Uterus (tissue), 3 donors: ENCODE measurements at regions not wholly inside any gene's neighbourhood (a gene's known extent, or its start where the extent isn't known, plus 50 kb on each side); places are given as distances from the start of the nearest gene placed in this dataset.

Experiments used
- DNase-seq, 2 donors: peaks; one replicate each; pipeline ENCODE4 v3.0.0-alpha.2; 2019 to 2020
- H3K27ac ChIP-seq, 2 donors: fragments of 200-600 bp; sonication (generic); 1 replicate in 1 of 2; 2 replicates in 1 of 2; pipeline ENCODE4 v1.5.1; 2016 to 2018
- H3K27me3 ChIP-seq, 2 donors: fragments of 200-600 bp; sonication (generic); one replicate each; pipeline ENCODE4 v1.5.1; 2018 to 2019; ENCODE audit warnings: control low read depth in 1 of 2
- H3K36me3 ChIP-seq, 2 donors: fragments of 200-600 bp; sonication (generic); one replicate each; pipeline ENCODE4 v1.5.1; 2019; ENCODE audit warnings: control low read depth in 1 of 2
- H3K4me1 ChIP-seq, 2 donors: fragments of 200-600 bp; sonication (generic); one replicate each; pipeline ENCODE4 v1.5.1; 2018 to 2019; ENCODE audit warnings: control low read depth in 1 of 2
- H3K4me3 ChIP-seq, 2 donors: fragments of 200-600 bp; sonication (generic); 1 replicate in 1 of 2; 2 replicates in 1 of 2; pipeline ENCODE4 v1.5.1; 2018 to 2019; ENCODE audit warnings: mild to moderate bottlenecking in 1 of 2
- H3K9me3 ChIP-seq, 2 donors: fragments of 200-600 bp; sonication (generic); one replicate each; pipeline ENCODE4 v1.5.1; 2019; ENCODE audit warnings: control low read depth in 1 of 2
- POLR2A ChIP-seq, 2 donors: fragments of 450-650 bp; IDR thresholded peaks; one replicate each; pipeline ENCODE4 v1.6.1; 2016; ENCODE audit warnings: antibody characterized with exemption in 2 of 2, mild to moderate bottlenecking in 1 of 2, moderate library complexity in 1 of 2
- intact Hi-C: fragments of 100-400 bp; cut with DNase I; formaldehyde crosslinking; loops from one replicate; pipeline ENCODE4 v1.15.1; 2023; ENCODE audit warnings: low total_unique reads
- TF ChIP-seq, protein P1 (sequence below), 4 experiments: fragments of 200-600 bp in 2 of 4; fragments of 450-650 bp in 2 of 4; sonication (generic) in 2 of 4; IDR thresholded peaks; one replicate each; pipeline ENCODE4 v1.5.1; 2016 to 2019; ENCODE audit warnings: antibody characterized with exemption in 4 of 4, mild to moderate bottlenecking in 2 of 4, moderate library complexity in 1 of 4
- donor health status: DM: yes; HTN: yes; CAD: no.

DNA sequence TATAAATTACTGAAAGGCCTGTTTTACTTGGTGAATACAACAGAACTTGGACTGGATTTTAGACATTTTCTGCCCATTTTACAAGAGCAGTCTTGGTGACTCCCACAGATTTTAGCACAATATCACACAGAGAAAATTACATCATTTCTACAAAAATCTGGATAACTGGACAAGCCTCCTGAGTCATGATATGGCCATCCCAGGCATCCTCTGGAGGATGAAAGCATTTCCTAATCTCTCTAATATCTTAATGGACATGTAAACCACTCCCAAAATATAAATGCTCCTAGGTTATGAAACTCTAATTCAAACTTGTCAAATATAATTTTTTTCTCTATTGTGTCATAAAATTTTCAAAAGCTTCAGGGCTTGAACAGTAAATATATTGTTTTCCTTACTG is 1170.8 kb upstream of the PCDH7 start:
- no peak overlapping the region for H3K4me3 ChIP-seq
- intact Hi-C loops = no loop called here
- no peaks in the 10 kb centered on the region for H3K36me3 ChIP-seq
- no peak for DNase-seq
- no peak for TF ChIP-seq POLR2A (IDR thresholded peaks at IDR 0.05)
- TF ChIP-seq, protein P1, sequence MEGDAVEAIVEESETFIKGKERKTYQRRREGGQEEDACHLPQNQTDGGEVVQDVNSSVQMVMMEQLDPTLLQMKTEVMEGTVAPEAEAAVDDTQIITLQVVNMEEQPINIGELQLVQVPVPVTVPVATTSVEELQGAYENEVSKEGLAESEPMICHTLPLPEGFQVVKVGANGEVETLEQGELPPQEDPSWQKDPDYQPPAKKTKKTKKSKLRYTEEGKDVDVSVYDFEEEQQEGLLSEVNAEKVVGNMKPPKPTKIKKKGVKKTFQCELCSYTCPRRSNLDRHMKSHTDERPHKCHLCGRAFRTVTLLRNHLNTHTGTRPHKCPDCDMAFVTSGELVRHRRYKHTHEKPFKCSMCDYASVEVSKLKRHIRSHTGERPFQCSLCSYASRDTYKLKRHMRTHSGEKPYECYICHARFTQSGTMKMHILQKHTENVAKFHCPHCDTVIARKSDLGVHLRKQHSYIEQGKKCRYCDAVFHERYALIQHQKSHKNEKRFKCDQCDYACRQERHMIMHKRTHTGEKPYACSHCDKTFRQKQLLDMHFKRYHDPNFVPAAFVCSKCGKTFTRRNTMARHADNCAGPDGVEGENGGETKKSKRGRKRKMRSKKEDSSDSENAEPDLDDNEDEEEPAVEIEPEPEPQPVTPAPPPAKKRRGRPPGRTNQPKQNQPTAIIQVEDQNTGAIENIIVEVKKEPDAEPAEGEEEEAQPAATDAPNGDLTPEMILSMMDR (IDR thresholded peaks at IDR 0.05) = no peak
- no peaks in the 10 kb centered on the region for H3K9me3 ChIP-seq
- no peaks in the 10 kb centered on the region for H3K27me3 ChIP-seq
- no peaks in the 10 kb centered on the region for H3K4me1 ChIP-seq
- no peak overlapping the region for H3K27ac ChIP-seq

DNA sequence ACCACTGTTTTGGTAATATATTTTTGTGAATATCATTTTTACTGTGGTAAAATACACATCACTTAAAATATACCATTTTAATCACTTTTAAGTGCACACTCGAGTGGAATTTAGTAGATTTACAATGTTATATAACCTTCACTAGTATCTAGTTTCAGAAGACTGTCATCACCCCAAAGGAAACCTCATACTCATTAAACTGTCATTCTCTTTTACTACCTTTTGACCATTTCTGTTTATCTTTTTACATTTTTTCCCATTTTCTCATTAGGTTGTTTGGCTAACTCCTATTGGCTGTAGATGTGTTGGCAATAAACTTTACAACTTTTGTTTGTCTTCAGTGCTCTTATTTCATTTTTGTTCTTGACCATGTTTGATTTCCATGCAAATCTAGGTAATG is 1168.3 kb upstream of the PCDH7 start:
- no peaks in the 10 kb centered on the region for H3K36me3 ChIP-seq
- no peaks in the 10 kb centered on the region for H3K4me1 ChIP-seq
- intact Hi-C loops = no loop called here
- TF ChIP-seq, protein P1 (IDR thresholded peaks at IDR 0.05) = no peak
- TF ChIP-seq POLR2A (IDR thresholded peaks at IDR 0.05) = no peak
- no peaks in the 10 kb centered on the region for H3K27me3 ChIP-seq
- H3K9me3 ChIP-seq = no peaks in the 10 kb centered on the region
- no peak overlapping the region for H3K27ac ChIP-seq
- no peak overlapping the region for H3K4me3 ChIP-seq
- DNase-seq = no peak

DNA sequence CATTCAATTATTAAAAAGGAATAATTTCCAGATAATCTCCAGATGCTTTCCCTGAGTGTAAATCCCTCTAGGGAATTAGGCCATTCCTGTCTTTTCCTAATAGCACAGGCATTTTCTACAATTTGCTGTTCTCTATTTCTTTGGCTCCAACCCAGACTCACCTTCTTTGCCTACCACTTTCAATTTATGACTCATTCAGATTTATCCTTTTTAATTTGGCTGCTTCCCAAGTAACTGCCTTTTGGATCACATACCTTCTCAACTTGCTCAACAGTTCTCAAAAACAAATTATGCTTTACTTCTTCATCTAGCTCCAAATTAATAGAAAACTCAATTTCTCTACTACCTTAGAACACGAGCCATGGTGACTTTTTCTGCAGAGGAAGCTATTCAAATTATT is 1166.3 kb upstream of the PCDH7 start:
- H3K27ac ChIP-seq = no peak overlapping the region
- intact Hi-C loops = no loop called here
- H3K27me3 ChIP-seq = no peaks in the 10 kb centered on the region
- H3K4me3 ChIP-seq = no peak overlapping the region
- no peaks in the 10 kb centered on the region for H3K9me3 ChIP-seq
- no peaks in the 10 kb centered on the region for H3K36me3 ChIP-seq
- TF ChIP-seq, protein P1 (IDR thresholded peaks at IDR 0.05) = no peak
- TF ChIP-seq POLR2A (IDR thresholded peaks at IDR 0.05) = no peak
- no peaks in the 10 kb centered on the region for H3K4me1 ChIP-seq
- no peak for DNase-seq

DNA sequence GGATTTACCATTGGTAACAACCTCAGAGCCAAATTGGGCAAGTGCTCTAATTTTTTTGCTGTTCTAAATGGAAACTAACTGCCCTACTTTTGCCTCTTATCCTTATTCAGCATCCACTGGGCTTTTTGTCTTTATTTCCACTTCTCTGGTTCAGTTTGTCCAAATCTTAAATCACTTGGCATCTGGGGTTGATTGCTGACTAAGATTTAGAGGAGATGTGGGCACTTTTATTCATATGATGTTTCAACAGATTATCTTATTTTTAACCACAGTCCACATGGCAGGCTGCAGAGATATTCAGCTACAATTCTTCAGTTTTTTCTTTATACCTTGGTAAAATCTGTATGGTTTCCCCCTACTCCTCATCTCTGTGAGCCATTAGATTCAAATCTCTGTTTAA is 1161.4 kb upstream of the PCDH7 start:
- TF ChIP-seq, protein P1 (IDR thresholded peaks at IDR 0.05) = no peak
- TF ChIP-seq POLR2A (IDR thresholded peaks at IDR 0.05) = no peak
- H3K27me3 ChIP-seq = no peaks in the 10 kb centered on the region
- intact Hi-C loops = no loop called here
- DNase-seq = no peak
- H3K27ac ChIP-seq = no peak overlapping the region
- H3K4me1 ChIP-seq = no peaks in the 10 kb centered on the region
- no peak overlapping the region for H3K4me3 ChIP-seq
- H3K36me3 ChIP-seq = no peaks in the 10 kb centered on the region
- H3K9me3 ChIP-seq = no peaks in the 10 kb centered on the region

DNA sequence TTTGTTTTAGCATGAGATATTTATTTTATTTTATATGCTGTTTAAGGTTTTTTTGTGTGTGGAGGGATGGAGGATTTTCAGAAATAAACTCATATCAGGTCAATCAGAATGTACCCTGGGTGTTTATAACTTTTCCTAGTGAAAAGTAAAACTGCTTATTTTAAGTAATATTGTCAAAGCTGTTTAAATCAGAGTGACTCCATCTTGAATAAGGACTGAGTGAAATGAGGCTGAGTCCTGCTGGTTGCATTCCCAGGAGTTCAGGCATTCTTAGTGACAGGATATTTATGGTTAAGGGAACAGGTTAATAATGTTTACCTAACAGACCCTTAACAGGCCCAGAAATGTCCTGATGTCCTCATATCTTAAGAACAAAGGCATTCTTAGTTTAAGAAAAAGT is 1160.9 kb upstream of the PCDH7 start:
- intact Hi-C loops = no loop called here
- no peak overlapping the region for H3K4me3 ChIP-seq
- no peak overlapping the region for H3K27ac ChIP-seq
- H3K4me1 ChIP-seq = no peaks in the 10 kb centered on the region
- no peaks in the 10 kb centered on the region for H3K27me3 ChIP-seq
- no peak for TF ChIP-seq POLR2A (IDR thresholded peaks at IDR 0.05)
- TF ChIP-seq, protein P1 (IDR thresholded peaks at IDR 0.05) = no peak
- DNase-seq = no peak
- H3K9me3 ChIP-seq = no peaks in the 10 kb centered on the region
- H3K36me3 ChIP-seq = no peaks in the 10 kb centered on the region
